ENCODE measurements at regions not wholly inside any gene's neighbourhood (a gene's known extent, or its start where the extent isn't known, plus 50 kb on each side); places are given as distances from the start of the nearest gene placed in this dataset.

- DNase-seq = no peak
Observed at GRCh38 chr1:30606166-30606565, 117.2 kb downstream of the MATN1 start.

- no peak for DNase-seq
Observed at GRCh38 chr1:30605441-30605920, 117.9 kb downstream of the MATN1 start.

GRCh38 chr1:30604801-30605440 lies 118.5 kb downstream of the MATN1 start:
- no peak for DNase-seq

GRCh38 chr1:30603081-30603858 lies 120.1 kb downstream of the MATN1 start:
- no peak for DNase-seq

- DNase-seq = no peak
Observed at GRCh38 chr1:30601316-30602085, 121.9 kb downstream of the MATN1 start.

- no peak for DNase-seq
Observed at GRCh38 chr1:30600706-30601105, 122.7 kb downstream of the MATN1 start.

- DNase-seq = no peak
Observed at GRCh38 chr1:30600258-30600657, 123.1 kb downstream of the MATN1 start.

GRCh38 chr1:30599721-30600120 lies 123.7 kb downstream of the MATN1 start:
- DNase-seq = no peak

- DNase-seq = no peak
Observed at GRCh38 chr1:30598571-30599114, 124.7 kb downstream of the MATN1 start.

GRCh38 chr1:30597711-30598110 lies 125.7 kb downstream of the MATN1 start:
- DNase-seq = no peak

GRCh38 chr1:30596891-30597290 lies 126.5 kb downstream of the MATN1 start:
- DNase-seq = no peak

GRCh38 chr1:30596470-30596869 lies 126.9 kb downstream of the MATN1 start:
- DNase-seq = no peak

GRCh38 chr1:30589083-30589482 lies 134.3 kb downstream of the MATN1 start:
- DNase-seq = no peak

- DNase-seq = no peak
Observed at GRCh38 chr1:30588311-30589073, 134.9 kb downstream of the MATN1 start.

GRCh38 chr1:30586671-30587070 lies 136.7 kb downstream of the MATN1 start:
- no peak for DNase-seq

GRCh38 chr1:30579580-30579979 lies 143.8 kb downstream of the MATN1 start:
- DNase-seq = no peak

GRCh38 chr1:30575066-30575465 lies 148.3 kb downstream of the MATN1 start:
- no peak for DNase-seq

- no peak for DNase-seq
Observed at GRCh38 chr1:30572192-30572591, 151.2 kb downstream of the MATN1 start.

GRCh38 chr1:30571380-30571779 lies 152.0 kb downstream of the MATN1 start:
- no peak for DNase-seq

- no peak for DNase-seq
Observed at GRCh38 chr1:30569384-30569783, 154.0 kb downstream of the MATN1 start.

GRCh38 chr1:30562559-30562958 lies 160.8 kb downstream of the MATN1 start:
- DNase-seq = no peak

- DNase-seq = no peak
Observed at GRCh38 chr1:30551603-30552002, 171.8 kb downstream of the MATN1 start.
